Retinal pigment epithelial cell (primary cell): ENCODE measurements at regions not wholly inside any gene's neighbourhood (a gene's known extent, or its start where the extent isn't known, plus 50 kb on each side); places are given as distances from the start of the nearest gene placed in this dataset.
"Not testable (repeated sequence)": the region's sequence is repeated elsewhere in the genome, so short reads cannot be mapped to it uniquely, and the experiment has no call there.

ENCODE experiments used
- DNase-seq: peaks from one replicate; pipeline ENCODE4 v3.0.0-alpha.2; 2010; ENCODE audit warnings: low read depth
- H3K4me3 ChIP-seq: 2 replicates; pipeline ENCODE4 v1.5.1; 2011; ENCODE audit warnings: mild to moderate bottlenecking, low read length, control low read depth, moderate library complexity
- CTCF ChIP-seq: conservative IDR thresholded peaks from 2 replicates; pipeline ENCODE4 v1.5.1; 2011; ENCODE audit warnings: low read depth, low read length, control low read depth, inconsistent platforms

DNA sequence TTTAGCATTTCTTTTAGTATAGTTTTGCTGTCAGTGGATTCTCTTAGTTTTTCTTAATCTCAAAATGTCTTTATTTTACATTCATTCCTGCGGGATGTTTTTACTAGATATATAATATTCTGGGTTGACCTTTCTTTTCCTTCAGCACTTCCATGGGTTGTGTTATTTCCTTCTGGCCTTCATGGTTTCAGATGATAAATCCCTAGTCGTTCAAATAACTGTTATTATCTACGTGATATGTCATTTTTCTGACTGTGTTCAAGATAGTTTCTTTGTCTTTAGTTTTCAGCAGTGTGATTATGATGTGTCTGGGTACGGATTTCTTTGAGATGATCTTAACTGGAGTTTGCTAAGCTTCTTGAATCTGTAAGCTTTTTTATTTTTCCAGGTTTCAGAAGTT is 75.7 kb upstream of the ELN start:
- no peak for DNase-seq
- no peak for TF ChIP-seq CTCF
- no peak overlapping the region for H3K4me3 ChIP-seq

- no peak for DNase-seq
- no peak for TF ChIP-seq CTCF
- no peak overlapping the region for H3K4me3 ChIP-seq
These were observed 73.8 kb upstream of the ELN start for GRCh38 chr7:73954181-73954580.

GRCh38 chr7:73954861-73955260 is 73.1 kb upstream of the ELN start:
- no peak for DNase-seq
- no peak overlapping the region for H3K4me3 ChIP-seq
- TF ChIP-seq CTCF = no peak

- no peak for DNase-seq
- no peak for TF ChIP-seq CTCF
- no peak overlapping the region for H3K4me3 ChIP-seq
These were observed 67.4 kb upstream of the ELN start for GRCh38 chr7:73960548-73960947.

DNA sequence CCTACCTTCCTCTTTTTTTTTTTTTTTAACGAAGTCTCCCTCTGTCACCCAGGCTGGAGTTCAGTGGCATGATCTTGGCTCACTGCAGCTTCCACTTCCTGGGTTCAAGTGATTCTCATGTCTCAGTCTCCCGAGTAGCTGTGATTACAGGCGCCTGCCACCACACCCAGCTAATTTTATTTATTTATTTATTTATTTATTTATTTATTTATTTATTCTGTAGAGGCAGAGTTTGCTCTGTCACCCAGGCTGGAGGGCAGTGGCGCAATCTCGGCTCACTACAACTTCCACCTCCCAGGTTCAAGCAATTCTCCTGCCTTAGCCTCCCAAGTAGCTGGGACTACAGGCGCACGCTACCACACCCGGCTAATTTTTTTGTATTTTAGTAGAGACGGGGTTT is 66.0 kb upstream of the ELN start:
- not testable (repeated sequence) for DNase-seq, H3K4me3 ChIP-seq

DNA sequence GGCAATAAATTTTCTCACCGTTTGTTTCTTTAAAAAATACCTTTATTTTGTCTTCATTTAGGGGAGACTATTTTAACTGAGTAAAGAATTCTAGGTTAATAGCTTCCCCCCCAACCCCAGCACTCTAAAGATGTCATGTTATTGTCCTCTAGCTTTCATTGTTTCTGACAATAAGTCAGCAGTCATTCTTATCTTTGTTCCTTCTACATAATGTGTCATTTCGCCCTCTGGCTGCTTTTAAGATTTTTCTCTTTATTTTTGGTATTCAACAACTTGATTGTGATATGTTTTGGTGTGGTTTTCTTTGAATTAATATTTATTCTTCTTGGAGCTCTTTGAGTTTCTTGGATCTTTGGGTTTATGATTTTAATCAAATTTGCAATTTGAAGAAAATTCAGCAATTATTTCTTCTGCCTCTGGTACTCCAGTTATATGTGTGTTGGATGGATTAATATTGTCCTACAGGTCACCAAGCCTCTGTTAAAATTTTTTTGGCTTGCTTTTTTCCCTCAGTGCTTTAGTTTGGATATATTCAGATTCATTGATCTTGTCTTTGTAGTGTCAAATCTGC is 64.6 kb upstream of the ELN start:
- no peak for TF ChIP-seq CTCF
- no peak for DNase-seq

DNA sequence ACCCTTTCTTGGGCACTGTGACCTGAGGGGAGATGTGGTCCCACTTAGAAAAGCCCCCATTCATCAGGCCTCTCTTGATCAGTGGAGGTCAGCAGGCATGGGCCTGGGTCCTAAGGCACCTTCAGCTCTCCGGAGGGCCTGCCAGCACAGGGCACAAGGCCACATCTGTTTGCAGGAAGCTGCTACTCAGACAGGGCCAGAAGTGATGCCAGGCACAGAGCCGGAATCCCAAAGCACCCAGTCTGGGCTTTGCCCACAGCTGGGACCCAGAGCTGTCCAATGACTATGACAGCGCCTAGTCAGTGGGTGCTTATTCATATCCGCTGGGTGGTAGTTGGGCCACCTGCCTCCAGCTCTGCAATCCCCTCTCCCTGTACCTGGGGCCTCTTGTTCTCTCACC is 63.2 kb upstream of the ELN start:
- no peak overlapping the region for H3K4me3 ChIP-seq
- no peak for DNase-seq
- TF ChIP-seq CTCF = no peak

More for the DNA sequence above, 64.6 kb upstream of the ELN start:
- H3K4me3 ChIP-seq = no peak overlapping the region
